HepG2 (cell line): ENCODE measurements at regions not wholly inside any gene's neighbourhood (a gene's known extent, or its start where the extent isn't known, plus 50 kb on each side); places are given as distances from the start of the nearest gene placed in this dataset.

Experiments used
- AHDC1 ChIP-seq: sonication (generic); formaldehyde crosslinking; IDR thresholded peaks from 2 replicates; pipeline ENCODE4 v1.5.1; 2020; ENCODE audit warnings: mild to moderate bottlenecking, missing genetic modification reagents, borderline replicate concordance
- DDIT3 ChIP-seq: sonication (generic); formaldehyde crosslinking; IDR thresholded peaks from 2 replicates; pipeline ENCODE4 v1.4.0; 2020; ENCODE audit warnings: mild to moderate bottlenecking, missing genetic modification reagents
- GATA4 ChIP-seq: sonication (generic); IDR thresholded peaks from 2 replicates; pipeline ENCODE4 v1.6.1; 2016; ENCODE audit warnings: antibody characterized with exemption, low read depth, borderline replicate concordance
- HNF4A ChIP-seq: sonication (generic); formaldehyde crosslinking; IDR thresholded peaks from 2 replicates; pipeline ENCODE4 v1.4.0; 2020; ENCODE audit warnings: missing genetic modification reagents
- PATZ1 ChIP-seq: sonication (generic); formaldehyde crosslinking; IDR thresholded peaks from 2 replicates; pipeline ENCODE4 v1.4.0; 2020; ENCODE audit warnings: missing genetic modification reagents
- PBX2 ChIP-seq: IDR thresholded peaks from 2 replicates; pipeline ENCODE4 v1.6.1; 2016; ENCODE audit warnings: control low read depth
- PCBP1 ChIP-seq: fragments of 200-400 bp; formaldehyde crosslinking; IDR thresholded peaks from 2 replicates; pipeline ENCODE4 v1.6.1; 2017; ENCODE audit warnings: mild to moderate bottlenecking, low read depth, low read length, borderline replicate concordance
- ZNF274 ChIP-seq: sonication (generic); formaldehyde crosslinking; IDR thresholded peaks from 2 replicates; pipeline ENCODE4 v1.5.1; 2020; ENCODE audit warnings: mild to moderate bottlenecking, missing genetic modification reagents
- ZNF3 ChIP-seq: IDR thresholded peaks from 2 replicates; pipeline ENCODE4 v1.7.0; 2017; ENCODE audit warnings: inconsistent platforms
- ZNF318 ChIP-seq: sonication (generic); formaldehyde crosslinking; IDR thresholded peaks from 2 replicates; pipeline ENCODE4 v1.4.0; 2020; ENCODE audit warnings: mild to moderate bottlenecking, missing genetic modification reagents

- TF ChIP-seq AHDC1 (CRISPR knock-in tag) (peak; percentile 70; the same call in 1 of the 2 replicates), ZNF318 (no peak), PATZ1 (peak; percentile 48), ZNF3 (CRISPR knock-in tag) (no peak), GATA4 (peak; percentile 47; the same call in 1 of the 2 replicates), ZNF274 (no peak), HNF4A (CRISPR knock-in tag) (peak; percentile 56), PBX2 (no peak), PCBP1 (no peak), DDIT3 (CRISPR knock-in tag) (no peak)
These were observed 334.6 kb downstream of the FOXO1 start (continued) for GRCh38 chr13:40331802-40332201.
